Activated CD8-positive, alpha-beta T cell treated with anti-CD3 and anti-CD28 coated beads for 36 hours (primary cell): ENCODE measurements at regions not wholly inside any gene's neighbourhood (a gene's known extent, or its start where the extent isn't known, plus 50 kb on each side); places are given as distances from the start of the nearest gene placed in this dataset.
"Not testable (repeated sequence)": the region's sequence is repeated elsewhere in the genome, so short reads cannot be mapped to it uniquely, and the experiment has no call there.

Experiments
- ATAC-seq: fragments of 200-7000 bp; cut with Tn5 transposase; one replicate; pipeline ENCODE4 v1.10.0; 2021; ENCODE audit warnings: mild to moderate bottlenecking, moderate library complexity
- CTCF ChIA-PET: fragments of 350-600 bp; sonication (Branson Sonifier 250); formaldehyde crosslinking; loops from one replicate; lab custom pipeline; 2021; ENCODE audit warnings: antibody characterized with exemption; lab: Charles Lee
- POLR2A ChIA-PET: fragments of 350-600 bp; sonication (Branson Sonifier 250); formaldehyde crosslinking; loops from one replicate; lab custom pipeline; 2021; ENCODE audit warnings: antibody characterized with exemption; lab: Charles Lee
- DNase-seq: peaks from one replicate; pipeline ENCODE4 v3.0.0-alpha.2; 2020
- H3K27ac Mint-ChIP-seq: one replicate; pipeline ENCODE4 v1.8.0; 2021; ENCODE audit warnings: mild to moderate bottlenecking, mixed read lengths
- H3K27me3 Mint-ChIP-seq: one replicate; pipeline ENCODE4 v1.8.0; 2021; ENCODE audit warnings: mixed read lengths
- H3K36me3 Mint-ChIP-seq: one replicate; pipeline ENCODE4 v1.8.0; 2021; ENCODE audit warnings: low read depth, mixed read lengths
- H3K4me1 Mint-ChIP-seq: one replicate; pipeline ENCODE4 v1.8.0; 2021; ENCODE audit warnings: low read depth, mixed read lengths
- H3K4me3 Mint-ChIP-seq: one replicate; pipeline ENCODE4 v1.8.0; 2021; ENCODE audit warnings: mild to moderate bottlenecking, moderate library complexity, mixed read lengths
- H3K9me3 Mint-ChIP-seq: one replicate; pipeline ENCODE4 v1.8.0; 2021; ENCODE audit warnings: mixed read lengths
- CTCF ChIP-seq: fragments of 200-600 bp; IDR thresholded peaks from one replicate; pipeline ENCODE4 v1.8.0; 2022; ENCODE audit warnings: antibody characterized with exemption, mild to moderate bottlenecking
- intact Hi-C: fragments of 100-400 bp; cut with micrococcal nuclease; formaldehyde crosslinking; loops from one replicate; pipeline ENCODE4 v1.10.0; 2022

GRCh38 chr14:38045461-38045860, 162.2 kb upstream of the SSTR1 start:
- no peak for ATAC-seq
- Mint-ChIP-seq H3K4me3 (no peak overlapping the region), H3K36me3 (no peaks in the 10 kb centered on the region), H3K4me1 (no peaks in the 10 kb centered on the region), H3K9me3 (peaks cover 10% of the 10 kb centered on the region), H3K27me3 (no peaks in the 10 kb centered on the region), H3K27ac (no peak overlapping the region)
- no peak for TF ChIP-seq CTCF
- intact Hi-C loops = no loop called here
- DNase-seq = no peak
- ChIA-PET CTCF (no interaction called here), POLR2A (no interaction called here)

GRCh38 chr14:38046160-38046559, 161.5 kb upstream of the SSTR1 start:
- intact Hi-C loops = no loop called here
- Mint-ChIP-seq H3K4me3 (no peak overlapping the region), H3K4me1 (no peaks in the 10 kb centered on the region), H3K27ac (no peak overlapping the region), H3K27me3 (no peaks in the 10 kb centered on the region), H3K9me3 (peaks cover 10% of the 10 kb centered on the region), H3K36me3 (no peaks in the 10 kb centered on the region)
- no peak for TF ChIP-seq CTCF
- DNase-seq (no peak), ATAC-seq (no peak)
- CTCF ChIA-PET = no interaction called here
- POLR2A ChIA-PET = no interaction called here

- H3K4me3 Mint-ChIP-seq = no peak overlapping the region
- peaks cover 10% of the 10 kb centered on the region for H3K9me3 Mint-ChIP-seq
- ChIA-PET POLR2A (no interaction called here), CTCF (interaction anchor here (1.0 to 1.3 kb wide), 2 partner anchors 9 to 10 kb away, joined by 3 to 4 read pairs; no protein-coding TSS in a partner anchor)
- no peaks in the 10 kb centered on the region for H3K4me1 Mint-ChIP-seq
- no peaks in the 10 kb centered on the region for H3K27me3 Mint-ChIP-seq
- intact Hi-C loops = no loop called here
- no peak for TF ChIP-seq CTCF
- no peaks in the 10 kb centered on the region for H3K36me3 Mint-ChIP-seq
- no peak for ATAC-seq
- DNase-seq = no peak
- no peak overlapping the region for H3K27ac Mint-ChIP-seq
These were observed 160.4 kb upstream of the SSTR1 start for GRCh38 chr14:38047195-38047902.

GRCh38 chr14:38053666-38054065, 154.0 kb upstream of the SSTR1 start:
- ATAC-seq = no peak
- POLR2A ChIA-PET = no interaction called here
- Mint-ChIP-seq H3K9me3 (peaks cover 2% of the 10 kb centered on the region), H3K36me3 (no peaks in the 10 kb centered on the region), H3K4me1 (peaks cover 3% of the 10 kb centered on the region), H3K4me3 (no peak overlapping the region), H3K27me3 (no peaks in the 10 kb centered on the region), H3K27ac (no peak overlapping the region)
- CTCF ChIA-PET = interaction anchor here (1.1 kb wide), 1 partner anchor 9 kb away, joined by 3 read pairs; no protein-coding TSS in a partner anchor
- intact Hi-C loops = no loop called here
- no peak for TF ChIP-seq CTCF
- no peak for DNase-seq

- H3K27me3 Mint-ChIP-seq = no peaks in the 10 kb centered on the region
- POLR2A ChIA-PET = no interaction called here
- H3K4me3 Mint-ChIP-seq = no peak overlapping the region
- CTCF ChIA-PET = no interaction called here
- no peak for ATAC-seq
- H3K9me3 Mint-ChIP-seq = peaks cover 4% of the 10 kb centered on the region
- intact Hi-C loops = no loop called here
- DNase-seq = no peak
- H3K36me3 Mint-ChIP-seq = no peaks in the 10 kb centered on the region
- H3K4me1 Mint-ChIP-seq = peaks cover 3% of the 10 kb centered on the region
- no peak for TF ChIP-seq CTCF
- no peak overlapping the region for H3K27ac Mint-ChIP-seq
These were observed 151.4 kb upstream of the SSTR1 start for GRCh38 chr14:38056270-38056669.

GRCh38 chr14:38062223-38062622, 145.5 kb upstream of the SSTR1 start:
- DNase-seq, POLR2A ChIA-PET, H3K27ac Mint-ChIP-seq, H3K4me3 Mint-ChIP-seq, CTCF ChIA-PET, H3K36me3 Mint-ChIP-seq, H3K27me3 Mint-ChIP-seq, intact Hi-C loops, ATAC-seq: not testable (repeated sequence)
- peaks cover 18% of the 10 kb centered on the region for H3K4me1 Mint-ChIP-seq
- H3K9me3 Mint-ChIP-seq = peaks cover 14% of the 10 kb centered on the region
